ENCODE measurements at regions not wholly inside any gene's neighbourhood (a gene's known extent, or its start where the extent isn't known, plus 50 kb on each side); places are given as distances from the start of the nearest gene placed in this dataset.

DNA sequence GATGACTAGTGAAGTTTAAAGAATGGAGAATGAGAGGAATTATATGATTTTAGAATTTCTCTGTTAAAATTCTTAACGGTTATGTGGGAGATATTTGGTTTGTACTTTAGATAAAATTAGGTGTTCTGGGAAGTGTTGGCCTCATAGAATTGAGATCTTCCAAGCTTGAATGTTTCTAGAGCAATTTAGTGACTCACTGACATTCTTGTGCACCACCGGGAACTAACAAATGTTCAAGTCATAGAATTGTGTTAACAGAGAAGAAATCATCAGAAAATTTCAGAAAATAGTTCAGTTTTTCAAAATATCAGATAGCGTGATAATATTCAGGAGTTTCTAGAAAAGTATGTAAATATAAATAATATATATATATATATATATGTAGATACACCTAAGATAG lies 67.9 kb upstream of the BMP5 start:
- TF ChIP-seq POLR2A (IDR thresholded peaks at IDR 0.05), result no peak
- TF ChIP-seq, protein P1, sequence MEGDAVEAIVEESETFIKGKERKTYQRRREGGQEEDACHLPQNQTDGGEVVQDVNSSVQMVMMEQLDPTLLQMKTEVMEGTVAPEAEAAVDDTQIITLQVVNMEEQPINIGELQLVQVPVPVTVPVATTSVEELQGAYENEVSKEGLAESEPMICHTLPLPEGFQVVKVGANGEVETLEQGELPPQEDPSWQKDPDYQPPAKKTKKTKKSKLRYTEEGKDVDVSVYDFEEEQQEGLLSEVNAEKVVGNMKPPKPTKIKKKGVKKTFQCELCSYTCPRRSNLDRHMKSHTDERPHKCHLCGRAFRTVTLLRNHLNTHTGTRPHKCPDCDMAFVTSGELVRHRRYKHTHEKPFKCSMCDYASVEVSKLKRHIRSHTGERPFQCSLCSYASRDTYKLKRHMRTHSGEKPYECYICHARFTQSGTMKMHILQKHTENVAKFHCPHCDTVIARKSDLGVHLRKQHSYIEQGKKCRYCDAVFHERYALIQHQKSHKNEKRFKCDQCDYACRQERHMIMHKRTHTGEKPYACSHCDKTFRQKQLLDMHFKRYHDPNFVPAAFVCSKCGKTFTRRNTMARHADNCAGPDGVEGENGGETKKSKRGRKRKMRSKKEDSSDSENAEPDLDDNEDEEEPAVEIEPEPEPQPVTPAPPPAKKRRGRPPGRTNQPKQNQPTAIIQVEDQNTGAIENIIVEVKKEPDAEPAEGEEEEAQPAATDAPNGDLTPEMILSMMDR (IDR thresholded peaks at IDR 0.05), result no peak

Data from thyroid gland (tissue), 4 donors.